ENCODE measurements at regions not wholly inside any gene's neighbourhood (a gene's known extent, or its start where the extent isn't known, plus 50 kb on each side); places are given as distances from the start of the nearest gene placed in this dataset.

DNA sequence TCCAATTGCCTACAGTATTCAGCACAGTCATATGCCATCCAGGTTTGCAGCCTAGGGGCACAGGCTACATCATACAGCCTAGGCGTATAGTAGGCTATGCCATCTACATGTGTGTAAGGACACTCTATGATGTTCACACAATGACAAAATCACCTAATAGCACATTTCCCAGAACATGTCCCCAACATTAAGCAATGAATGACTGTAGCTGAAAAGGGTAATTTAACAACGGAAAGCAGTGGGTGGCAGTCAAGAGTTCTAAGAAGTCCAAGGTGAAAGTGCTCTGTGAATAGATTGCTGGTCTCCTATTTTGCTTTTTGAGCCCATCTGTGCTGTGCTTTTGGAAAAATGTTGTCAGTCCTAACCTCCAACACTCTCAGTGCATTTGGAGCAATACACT, 162.6 kb downstream of the KLF6 start:
- Mint-ChIP-seq H3K27ac (no peak overlapping the region), H3K36me3 (peaks cover 0 to 9% (median 4%) of the 10 kb centered on the region in 3 donors), H3K27me3 (ENCODE audit: low read depth in 3 of 3) (peaks cover 0 to 11% (median 7%) of the 10 kb centered on the region in 3 donors), H3K4me3 (no peak overlapping the region), H3K9me3 (peaks cover 1 to 9% (median 6%) of the 10 kb centered on the region in 6 donors), H3K4me1 (peaks cover 0 to 6% of the 10 kb centered on the region in 2 donors)
- DNase-seq: no peak

DNA sequence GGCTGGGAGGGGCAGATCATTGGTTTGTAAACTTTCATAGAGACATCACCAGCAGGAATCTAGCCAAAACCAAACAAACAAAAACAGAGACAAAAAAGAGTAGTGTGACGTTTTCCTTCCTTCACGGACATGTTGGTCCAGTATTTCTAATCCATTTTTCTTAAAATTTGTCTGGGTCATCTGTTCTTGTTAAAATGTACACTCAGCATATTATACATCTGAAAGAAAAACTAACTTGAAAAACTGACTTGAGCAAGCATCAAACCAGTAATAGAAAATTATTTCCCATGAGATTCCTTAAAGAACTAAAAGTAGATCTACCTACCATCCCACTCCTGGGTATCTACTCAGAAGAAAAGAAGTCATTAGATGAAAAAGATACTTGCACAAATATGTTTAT, 164.2 kb downstream of the KLF6 start:
- peaks cover 0 to 11% (median 7%) of the 10 kb centered on the region in 3 donors for H3K27me3 Mint-ChIP-seq (ENCODE audit: low read depth in 3 of 3)

GRCh38 chr10:3619241-3619640, 165.8 kb downstream of the KLF6 start:
- peaks cover 0 to 6% of the 10 kb centered on the region in 2 donors for H3K4me1 Mint-ChIP-seq
- H3K36me3 Mint-ChIP-seq: peaks cover 0 to 9% (median 4%) of the 10 kb centered on the region in 3 donors
- H3K4me3 Mint-ChIP-seq: no peak overlapping the region
- H3K27me3 Mint-ChIP-seq (ENCODE audit: low read depth in 3 of 3): peaks cover 0 to 8% (median 7%) of the 10 kb centered on the region in 3 donors
- no peak overlapping the region for H3K27ac Mint-ChIP-seq
- DNase-seq: no peak
- H3K9me3 Mint-ChIP-seq: peaks cover 1 to 9% (median 6%) of the 10 kb centered on the region in 6 donors

More for the DNA sequence above, 164.2 kb downstream of the KLF6 start:
- H3K4me1 Mint-ChIP-seq: peaks cover 0 to 6% of the 10 kb centered on the region in 2 donors
- no peak overlapping the region for H3K27ac Mint-ChIP-seq
- peaks cover 1 to 9% (median 6%) of the 10 kb centered on the region in 6 donors for H3K9me3 Mint-ChIP-seq
- H3K36me3 Mint-ChIP-seq: peaks cover 0 to 9% (median 4%) of the 10 kb centered on the region in 3 donors
- H3K4me3 Mint-ChIP-seq: no peak overlapping the region
- DNase-seq: no peak

GRCh38 chr10:3616880-3617279, 168.1 kb downstream of the KLF6 start:
- H3K9me3 Mint-ChIP-seq: peaks cover 1 to 14% (median 8%) of the 10 kb centered on the region in 6 donors

GRCh38 chr10:3613318-3613717, 171.7 kb downstream of the KLF6 start:
- DNase-seq: no peak
- Mint-ChIP-seq H3K9me3 (peaks cover 12 to 37% (median 27%) of the 10 kb centered on the region in 6 donors), H3K27ac (peak overlapping the region in 1 of 6 donors; percentile 15), H3K27me3 (ENCODE audit: low read depth in 3 of 3) (peaks cover 0 to 8% (median 0%) of the 10 kb centered on the region in 3 donors), H3K36me3 (peaks cover 10 to 19% (median 10%) of the 10 kb centered on the region in 3 donors), H3K4me3 (no peak overlapping the region), H3K4me1 (no peaks in the 10 kb centered on the region)

More at GRCh38 chr10:3616880-3617279, 168.1 kb downstream of the KLF6 start:
- Mint-ChIP-seq H3K27ac (peak overlapping the region in 1 of 6 donors; percentile 19), H3K4me1 (no peaks in the 10 kb centered on the region), H3K27me3 (ENCODE audit: low read depth in 3 of 3) (peaks cover 0 to 12% (median 7%) of the 10 kb centered on the region in 3 donors), H3K4me3 (no peak overlapping the region), H3K36me3 (peaks cover 0 to 9% (median 8%) of the 10 kb centered on the region in 3 donors)
- no peak for DNase-seq

DNA sequence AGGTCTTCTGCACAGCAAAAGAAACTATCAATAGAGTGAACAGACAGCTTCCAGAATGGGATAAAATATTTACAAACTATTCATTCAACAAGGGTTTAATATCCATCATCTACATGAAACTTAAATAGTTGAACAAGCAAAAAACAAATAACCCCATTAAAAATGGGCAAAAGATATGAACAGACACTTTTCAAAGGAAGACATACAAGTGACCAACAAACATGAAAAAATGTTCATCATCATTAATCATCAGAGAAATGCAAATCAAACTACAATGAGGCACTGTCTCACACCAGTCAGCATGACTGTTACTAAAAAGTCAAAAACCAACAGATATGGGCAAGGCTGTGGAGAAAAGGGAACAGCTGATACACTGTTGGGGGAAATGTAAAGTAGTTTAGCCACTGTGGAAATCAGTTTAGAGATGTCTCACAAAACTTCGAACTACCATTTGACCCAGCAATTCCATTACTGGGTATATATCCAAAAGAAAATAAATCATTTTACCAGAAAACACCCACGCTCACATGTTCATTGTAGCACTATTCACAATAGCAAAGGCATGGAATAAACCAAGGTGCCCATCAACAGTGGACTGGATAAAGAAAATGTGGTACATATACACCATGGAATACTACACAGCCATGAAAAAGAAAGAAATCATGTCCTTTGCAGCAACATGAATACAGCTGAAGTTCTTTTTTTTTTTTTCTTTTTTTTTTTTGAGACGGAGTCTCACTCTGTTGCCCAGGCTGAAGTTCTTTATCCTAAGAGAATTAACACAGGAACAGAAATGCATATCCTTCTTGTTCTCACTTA, 172.6 kb downstream of the KLF6 start:
- Mint-ChIP-seq H3K4me1 (no peaks in the 10 kb centered on the region), H3K9me3 (peaks cover 18 to 46% (median 33%) of the 10 kb centered on the region in 6 donors), H3K36me3 (peaks cover 16 to 24% (median 17%) of the 10 kb centered on the region in 3 donors), H3K27ac (no peak overlapping the region), H3K4me3 (no peak overlapping the region), H3K27me3 (ENCODE audit: low read depth in 3 of 3) (peaks cover 0 to 8% (median 0%) of the 10 kb centered on the region in 3 donors)
- DNase-seq: no peak

DNA sequence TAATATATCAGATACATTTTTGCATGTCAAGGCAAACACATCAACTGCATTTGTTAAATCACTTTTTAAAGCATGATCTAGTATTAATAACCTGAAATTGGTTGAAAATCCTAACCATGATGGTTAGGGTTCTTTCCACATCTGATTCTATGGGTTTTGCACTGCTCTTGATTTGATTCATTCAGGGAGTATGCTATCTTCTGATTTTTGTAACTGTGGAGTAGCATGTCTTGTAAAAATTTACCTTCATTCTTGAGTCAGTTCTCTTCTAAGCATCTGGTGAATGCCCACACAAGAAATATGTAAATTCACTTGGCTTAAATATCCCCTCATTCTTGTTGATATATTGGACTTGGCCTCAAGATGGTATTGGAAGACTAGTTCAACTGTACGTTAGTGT, 178.7 kb downstream of the KLF6 start:
- H3K4me3 Mint-ChIP-seq: no peak overlapping the region

DNA sequence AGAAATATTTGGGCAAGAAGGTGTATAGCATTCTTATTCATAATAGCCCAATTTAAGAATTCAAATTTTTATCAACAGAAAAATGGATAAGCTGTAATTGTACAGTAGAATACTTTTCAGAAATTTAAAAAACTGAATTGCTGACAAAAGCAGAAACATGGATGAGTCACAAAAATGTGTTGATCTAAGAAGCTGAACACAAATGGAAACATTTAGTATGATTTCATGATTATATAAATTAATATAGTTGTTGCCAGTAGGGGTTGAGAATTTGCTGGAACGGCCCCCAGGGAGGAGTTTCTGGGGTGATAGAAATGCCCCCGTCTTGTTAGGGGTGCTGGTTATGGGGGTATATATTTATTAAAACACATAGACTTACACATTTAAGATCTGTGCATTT, 179.1 kb downstream of the KLF6 start:
- H3K4me1 Mint-ChIP-seq: no peaks in the 10 kb centered on the region
- peaks cover 17 to 27% (median 19%) of the 10 kb centered on the region in 3 donors for H3K36me3 Mint-ChIP-seq
- H3K4me3 Mint-ChIP-seq: no peak overlapping the region
- H3K9me3 Mint-ChIP-seq: peaks cover 21 to 44% (median 29%) of the 10 kb centered on the region in 6 donors
- H3K27ac Mint-ChIP-seq: no peak overlapping the region
- peaks cover 1 to 4% (median 3%) of the 10 kb centered on the region in 3 donors for H3K27me3 Mint-ChIP-seq (ENCODE audit: low read depth in 3 of 3)
- no peak for DNase-seq

More for the DNA sequence above, 178.7 kb downstream of the KLF6 start:
- no peak for DNase-seq
- no peaks in the 10 kb centered on the region for H3K4me1 Mint-ChIP-seq
- no peak overlapping the region for H3K27ac Mint-ChIP-seq
- H3K27me3 Mint-ChIP-seq (ENCODE audit: low read depth in 3 of 3): peaks cover 1 to 4% (median 3%) of the 10 kb centered on the region in 3 donors
- peaks cover 23 to 48% (median 32%) of the 10 kb centered on the region in 6 donors for H3K9me3 Mint-ChIP-seq
- peaks cover 19 to 27% (median 21%) of the 10 kb centered on the region in 3 donors for H3K36me3 Mint-ChIP-seq

GRCh38 chr10:3595736-3596135, 189.3 kb downstream of the KLF6 start:
- Mint-ChIP-seq H3K9me3 (no peaks in the 10 kb centered on the region), H3K27me3 (ENCODE audit: low read depth in 3 of 3) (peaks cover 3 to 14% (median 7%) of the 10 kb centered on the region in 3 donors), H3K4me1 (no peaks in the 10 kb centered on the region), H3K27ac (no peak overlapping the region), H3K4me3 (no peak overlapping the region), H3K36me3 (no peaks in the 10 kb centered on the region)
- DNase-seq: no peak

DNA sequence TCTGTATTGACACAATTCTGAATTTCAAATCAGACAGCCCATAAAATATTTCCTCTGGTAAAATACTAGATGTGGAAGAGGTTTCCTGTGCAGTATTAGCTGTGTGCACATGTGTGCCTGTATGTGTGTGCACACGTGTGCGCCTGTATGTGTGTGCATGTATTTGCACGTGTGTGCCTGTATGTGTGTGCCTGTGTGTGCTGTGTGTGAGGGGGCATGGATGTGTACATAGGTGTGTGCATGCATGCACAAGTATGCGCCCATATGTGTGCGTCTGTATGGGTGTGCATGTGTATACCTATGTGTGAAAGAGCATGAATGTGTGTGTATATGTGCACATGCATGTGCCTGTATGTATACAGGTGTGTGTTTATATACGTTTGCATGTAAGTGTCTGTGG, 191.4 kb downstream of the KLF6 start:
- H3K36me3 Mint-ChIP-seq: no peaks in the 10 kb centered on the region
- H3K27me3 Mint-ChIP-seq (ENCODE audit: low read depth in 3 of 3): peaks cover 0 to 9% (median 8%) of the 10 kb centered on the region in 3 donors
- no peak for DNase-seq
- H3K4me3 Mint-ChIP-seq: no peak overlapping the region
- no peaks in the 10 kb centered on the region for H3K4me1 Mint-ChIP-seq
- no peak overlapping the region for H3K27ac Mint-ChIP-seq
- no peaks in the 10 kb centered on the region for H3K9me3 Mint-ChIP-seq

GRCh38 chr10:3592424-3592823, 192.6 kb downstream of the KLF6 start:
- H3K36me3 Mint-ChIP-seq: no peaks in the 10 kb centered on the region
- peaks cover 0 to 9% (median 7%) of the 10 kb centered on the region in 3 donors for H3K27me3 Mint-ChIP-seq (ENCODE audit: low read depth in 3 of 3)
- H3K27ac Mint-ChIP-seq: no peak overlapping the region
- H3K4me1 Mint-ChIP-seq: no peaks in the 10 kb centered on the region
- H3K4me3 Mint-ChIP-seq: no peak overlapping the region
- no peak for DNase-seq
- H3K9me3 Mint-ChIP-seq: no peaks in the 10 kb centered on the region

DNA sequence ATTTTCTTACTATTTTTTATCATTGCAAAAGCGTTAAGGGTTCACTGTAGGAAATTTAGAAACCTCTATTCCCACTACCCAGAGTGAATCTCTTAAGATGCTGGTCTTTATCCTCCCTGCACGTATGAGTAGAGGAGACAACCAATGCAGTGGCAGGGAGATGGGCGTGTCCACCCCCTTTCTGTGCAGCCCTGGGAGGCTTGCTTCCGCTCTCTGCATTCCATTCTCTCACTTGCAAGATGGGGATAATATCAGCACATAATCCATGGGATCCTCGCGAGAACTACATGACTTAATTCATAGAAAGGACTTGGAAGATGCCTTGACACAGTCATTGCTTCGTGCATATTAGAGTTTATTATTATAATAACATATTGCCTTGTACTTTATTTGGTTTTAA, 196.2 kb downstream of the KLF6 start:
- Mint-ChIP-seq H3K4me3 (no peak overlapping the region), H3K4me1 (no peaks in the 10 kb centered on the region), H3K27ac (no peak overlapping the region), H3K27me3 (ENCODE audit: low read depth in 3 of 3) (peaks cover 5 to 17% (median 5%) of the 10 kb centered on the region in 3 donors), H3K9me3 (no peaks in the 10 kb centered on the region), H3K36me3 (no peaks in the 10 kb centered on the region)
- DNase-seq: no peak

GRCh38 chr10:3588346-3588745, 196.7 kb downstream of the KLF6 start:
- Mint-ChIP-seq H3K9me3 (no peaks in the 10 kb centered on the region), H3K27ac (no peak overlapping the region), H3K4me1 (no peaks in the 10 kb centered on the region), H3K36me3 (no peaks in the 10 kb centered on the region), H3K4me3 (no peak overlapping the region), H3K27me3 (ENCODE audit: low read depth in 3 of 3) (peaks cover 5 to 17% (median 5%) of the 10 kb centered on the region in 3 donors)
- DNase-seq: no peak

All from immature natural killer cell (primary cell).